GM12891 (cell line): ENCODE measurements at regions not wholly inside any gene's neighbourhood (a gene's known extent, or its start where the extent isn't known, plus 50 kb on each side); places are given as distances from the start of the nearest gene placed in this dataset.

ENCODE experiments used
- PAX5 ChIP-seq: IDR thresholded peaks from 2 replicates; pipeline ENCODE4 v1.6.1; 2011; ENCODE audit warnings: low read length, moderate library complexity, mild to moderate bottlenecking; ENCODE audit not compliant: insufficient read depth, severe bottlenecking
- POLR2A ChIP-seq: IDR thresholded peaks from 2 replicates; pipeline ENCODE4 v1.6.1; 2011; ENCODE audit warnings: low read depth, low read length, control low read depth
- POLR2AphosphoS5 ChIP-seq: IDR thresholded peaks from 2 replicates; pipeline ENCODE4 v1.6.1; 2011; ENCODE audit warnings: low read depth, low read length, control low read depth
- TAF1 ChIP-seq: IDR thresholded peaks from 2 replicates; pipeline ENCODE4 v1.6.1; 2011; ENCODE audit warnings: low read depth, low read length, control low read depth

DNA sequence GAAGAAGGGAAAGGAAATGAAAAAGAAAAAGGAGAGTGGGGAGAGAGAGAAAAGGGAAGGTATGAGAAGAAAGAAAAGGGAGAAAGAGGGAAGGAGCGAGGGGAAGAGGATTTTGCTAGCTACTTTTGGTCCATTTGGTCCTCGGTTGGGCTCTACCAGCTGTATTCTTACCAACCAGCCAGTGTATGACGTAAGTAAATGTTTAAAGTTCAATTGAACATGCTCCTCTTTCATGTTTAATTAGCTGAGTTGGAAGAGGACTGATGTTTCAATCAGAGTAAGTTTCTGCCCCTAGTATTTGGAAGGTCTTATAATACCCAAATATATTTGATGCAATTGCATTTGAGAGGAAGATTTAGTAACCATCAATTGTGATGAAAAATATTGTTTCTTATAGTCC is 424.0 kb upstream of the CXorf51B start:
- TF ChIP-seq POLR2A (no peak), TAF1 (no peak), POLR2AphosphoS5 (no peak), PAX5 (no peak)
